GM12891 (cell line): ENCODE measurements at regions not wholly inside any gene's neighbourhood (a gene's known extent, or its start where the extent isn't known, plus 50 kb on each side); places are given as distances from the start of the nearest gene placed in this dataset.

Experiments
- POLR2A ChIP-seq: IDR thresholded peaks from 2 replicates; pipeline ENCODE4 v1.6.1; 2011; ENCODE audit warnings: low read depth, low read length, control low read depth
- POLR2AphosphoS5 ChIP-seq: IDR thresholded peaks from 2 replicates; pipeline ENCODE4 v1.6.1; 2011; ENCODE audit warnings: low read depth, low read length, control low read depth

DNA sequence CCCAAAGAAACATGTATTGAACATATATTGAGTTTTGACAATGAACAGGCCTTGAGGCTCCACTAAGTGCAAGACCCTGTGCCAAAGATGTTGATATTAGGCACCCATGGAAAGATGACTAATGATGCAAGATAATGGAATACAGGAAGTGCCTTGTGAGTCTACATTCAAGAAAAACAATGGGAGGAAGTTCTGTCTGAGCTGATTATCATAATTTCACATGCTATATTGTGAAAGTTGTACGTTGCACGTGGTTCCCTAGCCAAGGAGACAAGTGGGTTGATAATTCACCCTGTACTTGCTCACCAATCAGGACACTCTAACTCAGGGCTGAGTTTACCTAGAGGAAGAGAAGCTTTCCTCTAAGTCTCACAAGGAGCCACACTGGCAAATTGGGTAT lies 186.9 kb upstream of the STAC start:
- TF ChIP-seq POLR2A (no peak), POLR2AphosphoS5 (no peak)
